NCI-H748 (cell line): ENCODE measurements at regions not wholly inside any gene's neighbourhood (a gene's known extent, or its start where the extent isn't known, plus 50 kb on each side); places are given as distances from the start of the nearest gene placed in this dataset.
"Not testable (repeated sequence)": the region's sequence is repeated elsewhere in the genome, so short reads cannot be mapped to it uniquely, and the experiment has no call there.

ENCODE experiments used
- DNase-seq: peaks from one replicate; lab custom pipeline; 2025; ENCODE audit not compliant: unreplicated experiment; lab: John Stamatoyannopoulos, UW

GRCh38 chr1:8230292-8230621 lies 87.7 kb upstream of the SLC45A1 start:
- DNase-seq, result no peak

GRCh38 chr1:8228253-8228652 lies 89.7 kb upstream of the SLC45A1 start:
- DNase-seq, result no peak

- DNase-seq, result not testable (repeated sequence)
Observed at GRCh38 chr1:8227674-8228073, 90.2 kb upstream of the SLC45A1 start.

- DNase-seq, result no peak
Observed at GRCh38 chr1:8226747-8227146, 91.2 kb upstream of the SLC45A1 start.

- DNase-seq, result not testable (repeated sequence)
Observed at GRCh38 chr1:8226024-8226423, 91.9 kb upstream of the SLC45A1 start.

GRCh38 chr1:8223526-8223925 lies 94.4 kb upstream of the SLC45A1 start:
- DNase-seq, result no peak

- DNase-seq, result no peak
Observed at GRCh38 chr1:8222789-8223188, 95.1 kb upstream of the SLC45A1 start.

- DNase-seq, result no peak
Observed at GRCh38 chr1:8219530-8219929, 98.4 kb upstream of the SLC45A1 start.

- DNase-seq, result no peak
Observed at GRCh38 chr1:8218351-8219092, 99.4 kb upstream of the SLC45A1 start.

- no peak for DNase-seq
Observed at GRCh38 chr1:8217809-8218208, 100.1 kb upstream of the SLC45A1 start.

- no peak for DNase-seq
Observed at GRCh38 chr1:8217011-8217711, 100.8 kb upstream of the SLC45A1 start.

- DNase-seq, result no peak
Observed at GRCh38 chr1:8216005-8216404, 101.9 kb upstream of the SLC45A1 start.

GRCh38 chr1:8214501-8215173 lies 103.3 kb upstream of the SLC45A1 start:
- no peak for DNase-seq

GRCh38 chr1:8213676-8214075 lies 104.2 kb upstream of the SLC45A1 start:
- DNase-seq, result no peak

- no peak for DNase-seq
Observed at GRCh38 chr1:8213136-8213535, 104.8 kb upstream of the SLC45A1 start.

- no peak for DNase-seq
Observed at GRCh38 chr1:8212580-8213031, 105.3 kb upstream of the SLC45A1 start.

- DNase-seq, result peak; percentile 2
Observed at GRCh38 chr1:8211883-8212579, 105.9 kb upstream of the SLC45A1 start.

GRCh38 chr1:8211251-8211882 lies 106.5 kb upstream of the SLC45A1 start:
- DNase-seq, result no peak

- DNase-seq, result no peak
Observed at GRCh38 chr1:8207202-8207601, 110.7 kb upstream of the SLC45A1 start.

GRCh38 chr1:8206391-8206790 lies 111.5 kb upstream of the SLC45A1 start:
- no peak for DNase-seq

GRCh38 chr1:8205771-8206170 lies 112.1 kb upstream of the SLC45A1 start:
- no peak for DNase-seq
